ENCODE measurements at regions not wholly inside any gene's neighbourhood (a gene's known extent, or its start where the extent isn't known, plus 50 kb on each side); places are given as distances from the start of the nearest gene placed in this dataset.

DNA sequence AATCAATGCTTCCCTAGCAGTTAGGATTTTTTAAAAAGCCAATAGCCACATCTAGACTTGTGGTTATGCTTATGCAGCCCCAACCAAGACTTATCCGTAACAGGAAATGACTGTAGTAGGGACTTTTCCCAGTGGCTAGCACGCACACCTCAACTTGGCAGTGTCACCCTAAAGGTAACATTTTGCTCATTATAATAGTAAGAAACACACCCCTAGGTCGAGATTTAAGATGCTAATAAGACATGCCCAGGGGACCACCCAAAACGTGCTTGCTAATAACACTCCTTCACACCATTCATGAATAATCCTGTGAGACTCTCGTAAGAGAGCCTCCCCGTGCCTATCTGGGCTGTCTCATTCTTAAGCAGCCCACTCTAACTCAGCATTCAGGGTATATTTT is 94.3 kb downstream of the XIST start:
- ATAC-seq (peak; percentile 89), FAIRE-seq (no peak), DNase-seq (ENCODE audit: low read depth, low spot score) (peak; percentile 15)
- H3K9me3 ChIP-seq (replicated peaks; ENCODE audit: control insufficient read depth, insufficient read depth, low read length), result no peaks in the 10 kb centered on the region; the same call in 2 of the 3 replicates
- intact Hi-C loops (cut with micrococcal nuclease; ENCODE audit: unreplicated experiment), result no loop called here
- H3K27ac ChIP-seq (ENCODE audit: control insufficient read depth, insufficient read depth), result no peak overlapping the region
- no peak overlapping the region for H3K4me2 ChIP-seq (ENCODE audit: control insufficient read depth, insufficient read depth)
- POLR2A ChIA-PET, result no interaction called here
- BruUV-seq (replicated peaks), result no TSS peak
- no peak overlapping the region for H3K4me3 ChIP-seq
- no peaks in the 10 kb centered on the region for H3K27me3 ChIP-seq (replicated peaks in 1 of 2; ENCODE audit: control insufficient read depth in 2 of 2, insufficient read depth in 2 of 2, low read length in 1 of 2)
- RAD21 ChIA-PET (ENCODE audit: unreplicated experiment), result no interaction called here
- CTCF ChIA-PET, result no interaction called here
- WGBS (ENCODE audit: insufficient coverage, insufficient replicate concordance, low lambda C conversion rate, missing lambda C conversion rate), result 3% methylated on average over 6 of the region's 6 CpGs
- no peaks in the 10 kb centered on the region for H3K79me2 ChIP-seq (ENCODE audit: control insufficient read depth, insufficient read depth, low read length)
- no peaks in the 10 kb centered on the region for H4K20me1 ChIP-seq (ENCODE audit: control insufficient read depth, insufficient read depth)
- no peaks in the 10 kb centered on the region for H3K36me3 ChIP-seq (ENCODE audit: control insufficient read depth in 2 of 2, insufficient read depth in 2 of 2, low read length in 1 of 2)
- TF ChIP-seq BHLHE40 (IDR thresholded peaks at IDR 0.05; ENCODE audit: borderline replicate concordance in 1 of 2, low read depth in 2 of 2, low read length in 1 of 2) (peak in 1 of 2 experiments; percentile 40; a peak in 1 of 4 replicates), RELB (IDR thresholded peaks at IDR 0.05; ENCODE audit: low read depth) (0 out of 2 replicates have a peak, but pooled peaks have one; percentile 24), BRCA1 (IDR thresholded peaks at IDR 0.05; ENCODE audit: low read depth, low read length) (no peak), RUNX3 (IDR thresholded peaks at IDR 0.05; ENCODE audit: low read length) (peak; percentile 81), SREBF1 (IDR thresholded peaks at IDR 0.05; ENCODE audit: low read length) (no peak), NFIC (IDR thresholded peaks at IDR 0.05; ENCODE audit: low read depth, low read length) (0 out of 2 replicates have a peak, but pooled peaks have one; percentile 25), CHD2 (IDR thresholded peaks at IDR 0.05; ENCODE audit: borderline replicate concordance, low read depth, low read length) (no peak), BCL11A (IDR thresholded peaks at IDR 0.05; ENCODE audit: low read depth, low read length) (peak; percentile 15; the same call in 1 of the 2 replicates)
- TF ChIP-seq, protein P1, sequence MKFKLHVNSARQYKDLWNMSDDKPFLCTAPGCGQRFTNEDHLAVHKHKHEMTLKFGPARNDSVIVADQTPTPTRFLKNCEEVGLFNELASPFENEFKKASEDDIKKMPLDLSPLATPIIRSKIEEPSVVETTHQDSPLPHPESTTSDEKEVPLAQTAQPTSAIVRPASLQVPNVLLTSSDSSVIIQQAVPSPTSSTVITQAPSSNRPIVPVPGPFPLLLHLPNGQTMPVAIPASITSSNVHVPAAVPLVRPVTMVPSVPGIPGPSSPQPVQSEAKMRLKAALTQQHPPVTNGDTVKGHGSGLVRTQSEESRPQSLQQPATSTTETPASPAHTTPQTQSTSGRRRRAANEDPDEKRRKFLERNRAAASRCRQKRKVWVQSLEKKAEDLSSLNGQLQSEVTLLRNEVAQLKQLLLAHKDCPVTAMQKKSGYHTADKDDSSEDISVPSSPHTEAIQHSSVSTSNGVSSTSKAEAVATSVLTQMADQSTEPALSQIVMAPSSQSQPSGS (IDR thresholded peaks at IDR 0.05; ENCODE audit: low read length), result peak; percentile 41; the same call in 1 of the 2 replicates
- no peak overlapping the region; the same call in 1 of the 2 replicates for H2AFZ ChIP-seq (ENCODE audit: control insufficient read depth, low read depth, low read length)
- H3K9ac ChIP-seq (ENCODE audit: control insufficient read depth, insufficient read depth, low read length), result no peak overlapping the region
- SMC1A ChIA-PET (ENCODE audit: uncharacterized antibody, unreplicated experiment), result no interaction called here
- H3K4me1 ChIP-seq (ENCODE audit: control insufficient read depth, insufficient read depth, low read length), result no peaks in the 10 kb centered on the region
- in situ Hi-C loops (cut with MboI), result no loop called here
